ENCODE measurements at regions not wholly inside any gene's neighbourhood (a gene's known extent, or its start where the extent isn't known, plus 50 kb on each side); places are given as distances from the start of the nearest gene placed in this dataset.

- H3K36me3 ChIP-seq (ENCODE audit: insufficient read depth, low read length): no peaks in the 10 kb centered on the region
- H3K9me3 ChIP-seq (ENCODE audit: low read length): no peaks in the 10 kb centered on the region
- TF ChIP-seq CTCF (conservative IDR thresholded peaks at IDR 0.05; ENCODE audit: low read length): no peak
- no peak for TF ChIP-seq EZH2phosphoT487 (IDR thresholded peaks at IDR 0.05; ENCODE audit: borderline replicate concordance, low read depth, low read length)
- H3K79me2 ChIP-seq (ENCODE audit: insufficient read depth, low read depth, low read length): no peaks in the 10 kb centered on the region
- no peaks in the 10 kb centered on the region for H3K4me1 ChIP-seq (ENCODE audit: insufficient read depth, low read length, poor library complexity, severe bottlenecking)
- no peaks in the 10 kb centered on the region for H3K9me2 ChIP-seq (ENCODE audit: insufficient read depth, low read length)
- no peak overlapping the region for H2AFZ ChIP-seq (ENCODE audit: low read length)
- BruUV-seq (replicated peaks): no TSS peak
- no peaks in the 10 kb centered on the region for H4K20me1 ChIP-seq (ENCODE audit: insufficient read depth, low read length)
- H3K4me2 ChIP-seq (ENCODE audit: low read length): no peak overlapping the region
- ChIA-PET CTCF (ENCODE audit: unreplicated experiment) (interaction anchor here (0.6 kb wide), 1 partner anchor 1930 kb away, joined by 3 read pairs; no protein-coding TSS in a partner anchor), POLR2A (interaction anchor here (1.8 kb wide), 1 partner anchor 12 kb away, joined by 5 read pairs; no protein-coding TSS in a partner anchor)
- H3K27ac ChIP-seq (ENCODE audit: low read depth, low read length, poor library complexity, severe bottlenecking): no peak overlapping the region
- DNase-seq (ENCODE audit: low spot score): no peak
- intact Hi-C loops (cut with micrococcal nuclease; ENCODE audit: unreplicated experiment): no loop called here
- no peak overlapping the region for H3K4me3 ChIP-seq (ENCODE audit: low read depth, low read length, poor library complexity, severe bottlenecking)
These were observed 93.8 kb upstream of the IGF1R start for GRCh38 chr15:98554272-98555172.

DNA sequence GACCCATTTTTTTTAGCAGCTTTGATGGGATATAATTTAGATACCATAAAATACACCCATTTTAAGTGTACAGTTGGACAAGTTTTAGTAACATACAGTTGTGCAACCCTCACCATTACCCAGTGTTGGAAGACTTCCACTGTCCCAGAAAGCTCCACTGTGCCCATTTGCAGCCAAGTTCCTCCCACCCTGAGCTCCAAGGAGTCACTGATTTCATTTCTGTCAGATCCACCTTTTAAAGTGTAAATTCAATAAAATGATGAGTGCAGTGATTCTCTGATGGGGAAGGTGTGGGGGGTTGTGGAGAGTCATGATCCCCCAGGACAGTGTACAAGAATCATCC, 93.2 kb upstream of the IGF1R start:
- no peak overlapping the region for H3K4me2 ChIP-seq (ENCODE audit: low read length)
- no peaks in the 10 kb centered on the region for H3K36me3 ChIP-seq (ENCODE audit: insufficient read depth, low read length)
- BruUV-seq (replicated peaks): no TSS peak
- ChIA-PET CTCF (ENCODE audit: unreplicated experiment) (no interaction called here), POLR2A (interaction anchor here (0.6 to 1.8 kb wide), 4 partner anchors 12 to 564 kb away, joined by 3 to 5 read pairs (median 4); no protein-coding TSS in a partner anchor)
- DNase-seq (ENCODE audit: low spot score): no peak
- H2AFZ ChIP-seq (ENCODE audit: low read length): no peak overlapping the region
- H3K9me3 ChIP-seq (ENCODE audit: low read length): no peaks in the 10 kb centered on the region
- H3K79me2 ChIP-seq (ENCODE audit: insufficient read depth, low read depth, low read length): no peaks in the 10 kb centered on the region
- no peaks in the 10 kb centered on the region for H3K4me1 ChIP-seq (ENCODE audit: insufficient read depth, low read length, poor library complexity, severe bottlenecking)
- H4K20me1 ChIP-seq (ENCODE audit: insufficient read depth, low read length): no peaks in the 10 kb centered on the region
- no peak overlapping the region for H3K4me3 ChIP-seq (ENCODE audit: low read depth, low read length, poor library complexity, severe bottlenecking)
- no peaks in the 10 kb centered on the region for H3K9me2 ChIP-seq (ENCODE audit: insufficient read depth, low read length)
- no peak overlapping the region for H3K27ac ChIP-seq (ENCODE audit: low read depth, low read length, poor library complexity, severe bottlenecking)
- intact Hi-C loops (cut with micrococcal nuclease; ENCODE audit: unreplicated experiment): no loop called here
- TF ChIP-seq CTCF (conservative IDR thresholded peaks at IDR 0.05; ENCODE audit: low read length) (no peak), EZH2phosphoT487 (IDR thresholded peaks at IDR 0.05; ENCODE audit: borderline replicate concordance, low read depth, low read length) (no peak)

DNA sequence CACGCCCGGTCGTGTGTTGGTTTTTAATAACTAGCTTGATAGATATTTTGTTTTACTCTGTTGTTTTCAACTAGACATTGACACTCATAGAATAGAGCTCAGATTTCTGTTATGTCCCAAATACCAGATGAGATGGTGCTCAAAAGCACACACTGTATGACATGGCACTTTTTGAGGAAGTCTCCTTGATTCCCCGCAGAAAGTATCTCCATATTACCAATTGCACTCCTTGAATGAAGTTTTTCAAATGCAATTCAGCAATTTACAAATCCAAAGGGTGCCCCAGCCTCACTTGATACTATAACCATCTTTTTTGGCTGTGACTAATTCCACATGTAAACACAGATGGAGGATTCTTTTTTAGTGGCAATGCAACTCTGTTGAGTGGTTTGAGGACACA, 92.0 kb upstream of the IGF1R start:
- intact Hi-C loops (cut with micrococcal nuclease; ENCODE audit: unreplicated experiment): no loop called here
- POLR2A ChIA-PET: interaction anchor here (0.6 to 1.1 kb wide), 4 partner anchors 32 to 1355 kb away, joined by 3 to 4 read pairs (median 3); no protein-coding TSS in a partner anchor
- H3K4me2 ChIP-seq (ENCODE audit: low read length): no peak overlapping the region
- DNase-seq (ENCODE audit: low spot score): no peak
- H3K79me2 ChIP-seq (ENCODE audit: insufficient read depth, low read depth, low read length): no peaks in the 10 kb centered on the region
- no peak overlapping the region for H2AFZ ChIP-seq (ENCODE audit: low read length)
- H3K4me1 ChIP-seq (ENCODE audit: insufficient read depth, low read length, poor library complexity, severe bottlenecking): no peaks in the 10 kb centered on the region
- CTCF ChIA-PET (ENCODE audit: unreplicated experiment): no interaction called here
- BruUV-seq (replicated peaks): no TSS peak
- no peaks in the 10 kb centered on the region for H4K20me1 ChIP-seq (ENCODE audit: insufficient read depth, low read length)
- no peak overlapping the region for H3K4me3 ChIP-seq (ENCODE audit: low read depth, low read length, poor library complexity, severe bottlenecking)
- no peaks in the 10 kb centered on the region for H3K36me3 ChIP-seq (ENCODE audit: insufficient read depth, low read length)
- no peak overlapping the region for H3K27ac ChIP-seq (ENCODE audit: low read depth, low read length, poor library complexity, severe bottlenecking)
- H3K9me2 ChIP-seq (ENCODE audit: insufficient read depth, low read length): no peaks in the 10 kb centered on the region
- TF ChIP-seq CTCF (conservative IDR thresholded peaks at IDR 0.05; ENCODE audit: low read length) (no peak), EZH2phosphoT487 (IDR thresholded peaks at IDR 0.05; ENCODE audit: borderline replicate concordance, low read depth, low read length) (no peak)
- H3K9me3 ChIP-seq (ENCODE audit: low read length): no peaks in the 10 kb centered on the region
